ENCODE measurements at regions not wholly inside any gene's neighbourhood (a gene's known extent, or its start where the extent isn't known, plus 50 kb on each side); places are given as distances from the start of the nearest gene placed in this dataset.

DNA sequence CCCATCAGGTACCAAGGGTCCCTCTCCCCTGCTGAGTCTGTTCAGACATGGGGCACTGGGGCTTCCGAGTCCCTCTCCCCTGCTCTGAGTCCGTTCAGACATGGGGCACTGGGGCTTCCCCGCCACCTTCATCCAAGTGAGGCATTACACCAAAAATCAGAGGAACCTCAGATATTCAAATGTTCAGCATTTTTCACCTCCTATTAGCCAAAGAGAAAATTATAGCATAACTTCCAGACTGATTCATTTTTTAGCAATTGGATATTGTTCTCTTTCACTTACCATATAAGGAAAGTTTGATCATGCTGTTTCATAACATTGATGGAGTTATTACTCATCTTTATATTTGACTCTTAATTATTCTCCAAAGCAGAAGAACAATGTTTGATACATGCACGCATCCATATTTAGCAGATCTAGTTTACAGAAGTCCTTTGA, 213.9 kb downstream of the MTHFS start:
- Histone ChIP-seq H3K9me3 (no peaks in the 10 kb centered on the region), H3K27ac (no peak overlapping the region), H3K4me3 (no peak overlapping the region), H3K27me3 (no peaks in the 10 kb centered on the region), H3K4me1 (no peaks in the 10 kb centered on the region), H3K36me3 (no peaks in the 10 kb centered on the region)
- intact Hi-C loops (cut with DNase I; ENCODE audit: low total_unique reads) (no loop called here), in situ Hi-C loops (cut with MboI; ENCODE audit: low pct_ligation_motif_present in 1 of 4, low pct_unique_long_range_greater_than_20kb in 1 of 4, low sequenced_read_pairs in 3 of 4) (no loop called here)
- no peak for DNase-seq
- TF ChIP-seq, protein P1, sequence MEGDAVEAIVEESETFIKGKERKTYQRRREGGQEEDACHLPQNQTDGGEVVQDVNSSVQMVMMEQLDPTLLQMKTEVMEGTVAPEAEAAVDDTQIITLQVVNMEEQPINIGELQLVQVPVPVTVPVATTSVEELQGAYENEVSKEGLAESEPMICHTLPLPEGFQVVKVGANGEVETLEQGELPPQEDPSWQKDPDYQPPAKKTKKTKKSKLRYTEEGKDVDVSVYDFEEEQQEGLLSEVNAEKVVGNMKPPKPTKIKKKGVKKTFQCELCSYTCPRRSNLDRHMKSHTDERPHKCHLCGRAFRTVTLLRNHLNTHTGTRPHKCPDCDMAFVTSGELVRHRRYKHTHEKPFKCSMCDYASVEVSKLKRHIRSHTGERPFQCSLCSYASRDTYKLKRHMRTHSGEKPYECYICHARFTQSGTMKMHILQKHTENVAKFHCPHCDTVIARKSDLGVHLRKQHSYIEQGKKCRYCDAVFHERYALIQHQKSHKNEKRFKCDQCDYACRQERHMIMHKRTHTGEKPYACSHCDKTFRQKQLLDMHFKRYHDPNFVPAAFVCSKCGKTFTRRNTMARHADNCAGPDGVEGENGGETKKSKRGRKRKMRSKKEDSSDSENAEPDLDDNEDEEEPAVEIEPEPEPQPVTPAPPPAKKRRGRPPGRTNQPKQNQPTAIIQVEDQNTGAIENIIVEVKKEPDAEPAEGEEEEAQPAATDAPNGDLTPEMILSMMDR (IDR thresholded peaks at IDR 0.05) = no peak
- no peak for TF ChIP-seq POLR2AphosphoS5 (IDR thresholded peaks at IDR 0.05)
- no peak for TF ChIP-seq POLR2A (IDR thresholded peaks at IDR 0.05)
- no peak for TF ChIP-seq EP300 (IDR thresholded peaks at IDR 0.05; ENCODE audit: low read depth)
- 38 to 63% methylated on average over 2 to 4 of the region's 4 CpGs for WGBS, 2 donors (ENCODE audit: low coverage in 1 of 2)

- 0 to 18% methylated on average over 1 of the region's 1 CpG for WGBS, 2 donors (ENCODE audit: low coverage in 1 of 2)
- no peak overlapping the region for H3K27ac ChIP-seq
Observed at GRCh38 chr15:79689030-79689429, 207.8 kb downstream of the MTHFS start.

GRCh38 chr15:79700951-79701480, 195.8 kb downstream of the MTHFS start:
- 70 to 80% methylated on average over 4 of the region's 4 CpGs for WGBS, 2 donors (ENCODE audit: low coverage in 1 of 2)
- intact Hi-C loops (cut with DNase I; ENCODE audit: low total_unique reads) = no loop called here
- no peak for DNase-seq
- Histone ChIP-seq H3K4me3 (no peak overlapping the region), H3K4me1 (no peaks in the 10 kb centered on the region), H3K27me3 (no peaks in the 10 kb centered on the region), H3K36me3 (no peaks in the 10 kb centered on the region), H3K9me3 (no peaks in the 10 kb centered on the region), H3K27ac (no peak overlapping the region)
- in situ Hi-C loops (cut with MboI; ENCODE audit: low pct_ligation_motif_present in 1 of 4, low pct_unique_long_range_greater_than_20kb in 1 of 4, low sequenced_read_pairs in 3 of 4) = no loop called here
- TF ChIP-seq, protein P1 (IDR thresholded peaks at IDR 0.05) = no peak
- no peak for TF ChIP-seq EP300 (IDR thresholded peaks at IDR 0.05; ENCODE audit: low read depth)
- TF ChIP-seq POLR2AphosphoS5 (IDR thresholded peaks at IDR 0.05) = no peak
- TF ChIP-seq POLR2A (IDR thresholded peaks at IDR 0.05) = no peak

More at GRCh38 chr15:79689030-79689429, 207.8 kb downstream of the MTHFS start:
- H3K4me1 ChIP-seq = no peaks in the 10 kb centered on the region
- DNase-seq = no peak
- TF ChIP-seq, protein P1 (IDR thresholded peaks at IDR 0.05) = no peak
- TF ChIP-seq EP300 (IDR thresholded peaks at IDR 0.05; ENCODE audit: low read depth) (no peak), POLR2A (IDR thresholded peaks at IDR 0.05) (no peak), POLR2AphosphoS5 (IDR thresholded peaks at IDR 0.05) (no peak)
- intact Hi-C loops (cut with DNase I; ENCODE audit: low total_unique reads) (no loop called here), in situ Hi-C loops (cut with MboI; ENCODE audit: low pct_ligation_motif_present in 1 of 4, low pct_unique_long_range_greater_than_20kb in 1 of 4, low sequenced_read_pairs in 3 of 4) (no loop called here)
- H3K27me3 ChIP-seq = no peaks in the 10 kb centered on the region
- H3K9me3 ChIP-seq = no peaks in the 10 kb centered on the region
- H3K4me3 ChIP-seq = no peak overlapping the region
- no peaks in the 10 kb centered on the region for H3K36me3 ChIP-seq

DNA sequence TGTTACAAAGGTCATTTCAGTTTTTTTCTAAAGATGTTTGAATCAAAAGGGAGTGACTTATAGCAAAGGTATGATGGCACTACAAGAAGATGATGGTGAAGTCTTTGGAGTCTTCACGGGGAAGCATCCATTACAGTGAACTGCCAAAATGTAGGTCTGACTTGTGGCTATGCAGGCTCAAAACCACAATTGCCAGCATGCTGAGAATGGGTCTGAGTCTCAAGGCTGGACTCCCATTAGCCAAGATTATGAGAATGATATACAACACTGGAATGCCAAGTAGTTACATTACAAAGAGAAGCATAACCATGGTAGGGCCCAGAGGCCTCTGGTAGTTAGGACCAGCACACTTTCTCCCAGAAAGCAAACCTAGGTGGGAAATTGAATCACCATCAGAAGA, 194.2 kb downstream of the MTHFS start:
- intact Hi-C loops (cut with DNase I; ENCODE audit: low total_unique reads) (no loop called here), in situ Hi-C loops (cut with MboI; ENCODE audit: low pct_ligation_motif_present in 1 of 4, low pct_unique_long_range_greater_than_20kb in 1 of 4, low sequenced_read_pairs in 3 of 4) (no loop called here)
- Histone ChIP-seq H3K9me3 (no peaks in the 10 kb centered on the region), H3K4me1 (no peaks in the 10 kb centered on the region), H3K36me3 (no peaks in the 10 kb centered on the region), H3K27me3 (no peaks in the 10 kb centered on the region), H3K4me3 (no peak overlapping the region), H3K27ac (no peak overlapping the region)
- no peak for DNase-seq
- TF ChIP-seq EP300 (IDR thresholded peaks at IDR 0.05; ENCODE audit: low read depth) (no peak), POLR2AphosphoS5 (IDR thresholded peaks at IDR 0.05) (no peak), POLR2A (IDR thresholded peaks at IDR 0.05) (no peak)
- TF ChIP-seq, protein P1 (IDR thresholded peaks at IDR 0.05) = no peak
- 88% methylated on average over 1 of the region's 1 CpG; no CpG with 5 or more reads in 1 of the 2 donors for whole genome bisulfite sequencing, 2 donors (ENCODE audit: low coverage in 1 of 2)
